GM23248 (cell line): ENCODE measurements at regions not wholly inside any gene's neighbourhood (a gene's known extent, or its start where the extent isn't known, plus 50 kb on each side); places are given as distances from the start of the nearest gene placed in this dataset.

Experiments used
- EZH2 ChIP-seq: fragments of 200-600 bp; sonication (generic); IDR thresholded peaks from 2 replicates; pipeline ENCODE4 v1.6.1; 2018; ENCODE audit warnings: antibody characterized with exemption, mild to moderate bottlenecking; ENCODE audit not compliant: insufficient read depth, poor library complexity, severe bottlenecking
- EZH2phosphoT487 ChIP-seq: fragments of 200-600 bp; sonication (generic); IDR thresholded peaks from 2 replicates; pipeline ENCODE4 v1.6.1; 2018; ENCODE audit warnings: antibody characterized with exemption, moderate library complexity, mild to moderate bottlenecking, low read depth; ENCODE audit not compliant: insufficient read depth

- TF ChIP-seq EZH2phosphoT487: no peak
- TF ChIP-seq EZH2: no peak
Observed at GRCh38 chr17:71387456-71387855, 733.4 kb upstream of the SOX9 start.
